Stromal cell of bone marrow (primary cell): ENCODE measurements at regions not wholly inside any gene's neighbourhood (a gene's known extent, or its start where the extent isn't known, plus 50 kb on each side); places are given as distances from the start of the nearest gene placed in this dataset.

Experiments used
- DNase-seq: peaks from one replicate; pipeline ENCODE4 v3.0.0-alpha.2; 2012; ENCODE audit warnings: low read depth

DNA sequence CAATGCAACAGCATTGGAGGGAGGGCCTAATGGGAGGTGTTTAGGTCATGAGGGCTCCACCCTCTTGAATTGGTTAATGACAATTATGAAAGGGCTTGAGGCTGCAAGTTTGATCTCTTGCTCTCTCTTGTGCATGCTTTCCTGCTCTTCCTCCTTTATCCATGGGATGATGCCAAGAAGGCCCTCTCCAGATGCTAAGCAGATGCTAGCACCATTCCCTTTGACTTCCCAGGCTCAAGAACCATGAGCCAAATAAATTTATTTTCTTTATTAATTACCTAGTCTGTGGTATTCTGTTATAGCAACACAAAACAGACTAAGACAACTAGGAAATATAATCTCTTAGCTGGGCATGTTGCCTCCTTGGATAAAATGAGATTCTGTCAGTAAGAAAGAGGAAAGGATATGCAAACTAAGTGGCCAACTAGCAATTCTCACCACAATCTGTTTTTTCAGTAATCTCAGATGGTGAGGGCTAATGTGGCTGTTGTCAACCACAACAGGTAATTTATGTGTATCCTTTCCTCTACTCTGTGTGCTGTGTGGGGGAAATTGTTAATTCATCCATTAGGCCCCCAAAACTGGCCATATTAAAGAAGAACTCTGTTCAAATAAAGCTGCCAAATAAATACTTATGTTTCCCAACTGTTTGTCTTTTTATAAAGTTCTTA lies 269.1 kb upstream of the CD180 start:
- no peak for DNase-seq

DNA sequence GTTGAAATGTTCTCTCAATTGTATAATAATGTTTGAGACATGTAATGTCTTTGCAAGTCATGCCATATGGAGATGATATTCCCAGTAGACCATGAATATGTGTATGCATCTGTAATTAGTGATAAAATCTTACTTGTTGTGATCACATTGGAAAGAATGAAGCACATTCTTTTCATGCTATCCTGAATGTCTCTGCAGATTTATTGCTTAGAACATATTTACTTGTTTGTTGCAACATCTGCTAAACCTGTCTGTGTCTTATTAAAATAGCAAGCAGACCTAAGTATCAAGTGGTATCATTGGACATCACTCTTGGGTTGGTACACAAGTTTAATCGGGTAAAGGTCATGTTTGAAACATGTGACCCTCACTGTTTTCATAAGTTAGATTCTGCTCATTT lies 265.5 kb upstream of the CD180 start:
- DNase-seq: no peak

DNA sequence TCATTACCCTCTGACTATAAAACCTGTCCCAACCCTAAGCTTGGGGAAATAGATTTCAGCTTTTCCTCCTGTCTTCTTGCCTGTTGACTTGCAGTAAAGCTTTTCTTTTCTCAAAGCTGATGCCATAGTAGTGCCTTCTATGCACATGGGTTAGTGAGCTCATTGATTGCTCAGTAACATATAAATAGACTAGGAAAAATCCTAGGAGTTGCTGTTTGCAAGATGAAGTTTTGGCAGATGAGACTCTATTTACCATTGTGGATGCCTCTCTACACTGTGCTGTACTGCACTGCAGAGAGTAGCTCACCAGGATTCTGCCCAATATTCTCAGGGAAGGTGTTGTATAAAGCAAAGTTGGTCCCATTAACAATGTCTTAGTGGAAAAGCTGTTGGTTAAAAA lies 262.7 kb upstream of the CD180 start:
- DNase-seq: no peak

DNA sequence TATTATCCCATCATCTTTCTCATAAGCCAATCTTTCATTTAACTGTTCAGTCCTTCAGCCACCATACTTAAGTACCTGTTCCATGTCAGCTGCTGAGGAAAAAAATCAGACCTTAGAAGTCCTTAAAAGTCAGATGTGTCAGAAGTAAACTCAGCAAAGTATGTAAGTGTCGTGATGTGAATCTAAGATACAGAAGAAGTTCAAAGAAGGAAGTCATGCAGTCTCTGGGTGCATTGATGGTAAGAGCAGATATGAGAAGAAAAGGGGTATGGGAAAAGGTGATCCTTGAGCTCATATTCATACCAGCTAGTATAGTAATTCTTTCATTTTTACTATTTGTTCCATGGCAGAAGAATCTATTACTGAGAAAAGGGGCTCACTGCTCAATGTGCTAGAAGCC lies 259.4 kb upstream of the CD180 start:
- DNase-seq: no peak

DNA sequence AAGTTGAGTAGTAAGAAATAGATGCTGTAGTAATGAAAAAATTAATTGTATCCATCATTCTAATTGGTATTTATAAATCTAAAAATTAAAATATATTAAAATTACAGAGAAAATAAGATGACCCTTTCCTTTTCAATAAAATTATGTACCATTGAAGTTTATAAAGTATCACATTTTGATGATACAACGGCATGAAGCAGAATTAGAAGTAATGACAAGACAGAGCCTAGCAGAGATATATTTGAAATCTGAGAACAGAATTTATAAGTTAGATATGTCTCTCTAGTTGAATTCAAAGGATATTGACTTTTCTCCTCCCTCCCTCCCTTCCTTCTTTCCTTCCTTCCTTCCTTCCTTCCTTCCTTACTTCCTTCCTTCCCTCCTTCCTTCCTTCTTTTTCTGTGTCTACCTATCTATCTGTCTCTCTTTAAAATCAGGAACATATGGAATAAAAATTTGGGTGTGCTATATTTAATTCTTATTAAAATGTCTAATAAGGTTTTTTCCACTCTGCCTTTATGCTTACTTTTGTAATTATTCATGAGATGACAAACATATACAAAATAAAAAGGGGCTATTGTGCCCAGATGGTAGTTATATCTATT lies 258.5 kb upstream of the CD180 start:
- DNase-seq: no peak

DNA sequence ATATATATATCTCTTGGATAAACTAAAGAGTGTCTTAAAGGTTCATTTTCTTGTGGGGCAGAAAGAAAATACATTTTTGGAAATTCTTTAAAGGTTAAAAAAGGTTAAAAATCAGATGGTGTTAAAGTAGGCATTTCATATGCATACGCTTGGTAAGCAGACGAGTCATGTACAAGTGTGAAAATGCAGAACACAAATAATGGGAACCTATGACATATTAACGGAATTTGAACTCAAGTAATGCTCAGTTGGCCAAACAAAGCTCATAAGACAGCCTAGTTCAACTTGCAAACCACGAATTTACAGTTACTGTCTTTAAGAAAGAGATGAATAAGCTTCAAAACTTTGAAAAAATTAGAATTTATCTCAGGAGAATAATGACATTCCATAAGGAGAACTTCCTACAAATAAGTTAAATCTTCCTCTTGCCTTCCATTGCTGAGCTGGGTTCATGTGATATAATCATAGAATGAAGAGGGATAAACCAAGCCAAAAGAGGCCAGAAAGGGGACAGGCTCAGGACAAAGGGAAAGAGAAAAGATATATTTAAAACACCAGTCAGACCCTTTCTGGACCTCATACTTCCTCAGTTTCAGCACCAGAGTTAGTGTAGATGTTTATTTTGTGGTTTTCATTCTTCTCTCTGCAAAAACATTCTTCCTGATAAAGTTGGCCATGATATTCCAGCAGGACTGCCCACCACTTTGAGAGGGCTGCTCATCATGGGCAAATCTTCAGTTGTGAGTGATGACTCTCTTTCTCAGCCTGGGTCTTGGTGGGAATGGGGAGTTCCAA lies 256.7 kb upstream of the CD180 start:
- no peak for DNase-seq

DNA sequence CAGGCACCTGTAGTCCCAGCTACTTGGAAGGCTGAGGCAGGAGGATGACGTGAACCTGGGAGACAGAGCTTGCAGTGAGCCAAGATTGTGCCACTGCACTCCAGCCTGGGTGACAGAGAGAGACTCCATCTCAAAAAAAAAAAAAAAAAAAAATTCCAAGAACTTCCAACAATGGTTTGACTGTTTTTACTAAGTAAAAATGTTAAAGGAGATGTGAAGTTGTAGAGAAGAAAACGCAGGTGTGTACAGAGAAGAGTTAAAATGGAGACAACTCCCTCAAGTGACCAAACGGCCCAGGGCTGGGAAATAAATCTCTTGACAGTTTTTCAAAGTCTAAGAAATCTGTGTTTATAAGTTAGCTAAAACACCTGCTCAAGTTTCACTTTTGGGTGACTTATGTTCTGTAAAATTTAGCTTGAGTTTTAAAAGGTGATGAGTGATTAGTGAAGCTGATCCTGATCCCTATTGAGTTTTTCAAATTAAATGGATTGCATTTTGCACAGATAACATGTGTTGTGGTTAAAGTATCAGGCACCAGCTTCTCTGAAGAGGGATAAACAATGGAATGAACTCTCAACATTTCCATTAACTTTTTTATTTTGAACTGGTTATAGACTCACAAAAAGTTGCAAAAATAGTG lies 255.2 kb upstream of the CD180 start:
- DNase-seq: no peak

DNA sequence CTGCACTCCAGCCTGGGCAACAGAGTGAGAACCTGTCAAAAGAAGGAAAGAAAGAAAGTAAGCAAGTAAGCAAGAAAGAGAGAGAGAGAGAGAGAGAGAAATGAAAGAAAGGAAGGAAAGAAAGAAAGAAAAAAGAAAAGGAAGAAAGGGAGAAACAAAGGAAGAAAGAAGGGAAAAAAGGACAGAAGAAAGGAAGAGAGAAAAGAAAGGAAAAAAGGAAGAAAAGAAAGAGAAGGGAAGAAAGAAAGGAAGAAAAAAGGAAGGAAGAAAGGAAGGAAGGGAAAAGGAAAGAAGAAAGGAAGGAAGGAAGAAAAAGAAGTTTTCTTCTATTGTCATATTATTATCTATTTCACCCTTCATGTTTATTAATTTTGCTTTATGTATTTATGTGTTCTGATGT lies 251.1 kb upstream of the CD180 start:
- no peak for DNase-seq

DNA sequence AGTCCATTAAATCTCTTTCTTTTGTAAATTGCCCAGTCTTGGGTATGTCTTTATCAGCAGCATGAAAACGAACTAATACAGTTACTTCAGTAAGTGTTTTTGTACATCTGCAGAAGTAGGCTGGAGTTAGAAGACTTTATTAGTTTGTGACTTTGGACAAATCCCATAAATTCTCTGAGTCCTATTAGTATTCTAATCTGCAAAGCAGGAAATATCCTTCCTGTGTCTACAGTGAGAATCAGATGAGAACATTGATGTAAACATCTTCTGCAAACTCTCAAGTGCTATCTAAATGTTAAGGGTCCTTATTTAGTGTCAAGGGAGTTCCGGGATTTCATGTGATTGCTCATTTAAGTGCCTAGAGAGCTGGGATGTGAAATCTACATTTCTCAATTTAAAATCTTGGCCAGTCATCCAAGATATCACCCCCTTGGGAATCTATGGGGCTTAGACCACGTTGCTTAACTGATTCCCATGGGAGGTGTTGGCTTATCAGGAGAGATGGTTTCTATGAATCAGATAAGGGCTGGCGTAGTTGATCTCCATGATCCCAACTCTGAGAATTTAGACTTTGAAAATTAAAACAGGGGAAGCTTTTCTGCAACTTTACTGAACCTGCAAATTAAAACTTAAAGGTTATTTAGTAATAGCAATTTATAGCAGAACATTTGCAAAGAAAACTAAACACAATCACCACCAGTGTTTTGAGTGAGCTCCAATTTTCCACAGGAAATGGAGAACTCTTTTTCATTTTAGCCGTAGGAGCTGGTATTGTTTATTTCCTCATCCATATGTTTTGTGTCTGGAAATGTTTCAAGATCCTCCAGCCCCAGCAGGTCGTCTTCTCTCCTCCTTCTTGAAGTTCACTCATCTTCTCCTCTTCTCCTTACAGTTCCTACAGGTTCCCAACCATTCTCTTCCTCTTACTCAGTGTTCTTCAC lies 241.6 kb upstream of the CD180 start:
- no peak for DNase-seq

DNA sequence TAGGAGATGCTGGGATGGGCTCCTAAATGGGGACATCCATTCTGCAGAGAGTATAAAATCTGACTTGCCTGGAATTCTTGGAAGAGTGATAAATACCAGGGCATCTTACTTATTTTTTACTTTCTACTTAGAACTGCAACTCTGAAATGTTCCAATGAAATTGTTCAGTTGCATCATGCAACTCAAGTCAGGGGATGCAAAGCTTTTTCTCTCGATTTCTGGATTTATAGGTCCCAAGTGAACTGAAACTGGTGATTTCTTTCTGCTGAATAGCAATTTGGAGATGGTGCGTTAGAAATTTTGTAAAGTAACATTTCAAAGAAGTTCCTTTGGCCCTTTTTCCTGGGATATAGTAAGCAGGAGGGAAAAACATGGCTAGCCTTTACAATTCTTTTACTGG lies 238.4 kb upstream of the CD180 start:
- no peak for DNase-seq

DNA sequence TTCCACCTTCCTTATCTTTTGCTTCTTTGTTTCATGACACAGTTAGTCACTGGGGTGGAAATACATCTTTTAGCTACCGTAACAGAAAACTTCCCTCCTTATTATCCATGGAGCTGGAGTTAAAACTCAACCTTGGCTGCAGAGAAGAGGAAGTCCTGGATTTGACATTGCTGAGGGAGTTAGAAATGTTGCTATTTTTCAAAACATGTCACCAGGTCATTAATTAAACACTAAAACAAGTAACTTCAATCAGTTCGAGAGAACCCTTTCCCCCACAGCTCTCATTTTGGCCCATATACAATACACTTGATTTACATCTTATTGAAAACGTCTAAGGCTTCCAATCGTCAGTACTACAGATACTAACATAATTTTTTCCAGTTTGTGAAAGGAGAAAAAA lies 237.9 kb upstream of the CD180 start:
- DNase-seq: no peak

DNA sequence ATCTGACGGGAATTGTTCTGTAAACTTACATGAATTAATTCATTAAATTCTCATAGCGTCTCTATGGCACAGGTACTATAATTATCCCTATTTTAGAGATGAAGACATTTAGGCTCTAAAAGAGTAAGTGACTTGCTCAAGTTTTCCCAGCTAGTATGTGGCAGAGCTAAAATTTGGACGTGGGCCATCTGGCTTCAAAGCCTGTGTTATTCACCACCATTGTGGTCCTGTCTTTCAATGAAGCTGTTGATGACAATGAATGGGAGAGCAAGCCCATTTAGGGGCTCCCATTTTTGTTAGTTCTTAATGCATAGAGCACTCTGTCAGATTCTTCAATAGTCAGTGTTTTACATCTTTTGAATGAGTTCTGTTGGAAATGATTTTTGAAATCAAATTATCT lies 236.0 kb upstream of the CD180 start:
- no peak for DNase-seq

DNA sequence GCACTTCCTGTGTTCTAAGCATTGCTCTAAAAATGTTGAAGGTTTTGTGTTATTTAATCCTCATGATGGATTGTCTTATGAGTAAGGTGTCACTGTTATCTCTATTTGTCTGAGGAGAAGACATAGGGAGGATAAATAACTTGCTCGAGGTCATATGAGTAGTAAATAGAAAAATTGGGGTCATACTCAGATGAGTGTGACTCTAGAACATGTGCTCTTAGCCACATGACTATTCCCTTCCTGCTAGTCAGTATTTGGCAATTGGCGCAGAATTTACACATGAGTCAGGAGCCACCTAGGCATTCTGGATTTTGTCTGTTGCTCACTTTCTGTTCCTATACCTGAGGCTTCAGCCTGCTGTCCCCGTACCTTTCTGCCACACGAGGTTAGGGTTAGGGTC lies 234.6 kb upstream of the CD180 start:
- no peak for DNase-seq

DNA sequence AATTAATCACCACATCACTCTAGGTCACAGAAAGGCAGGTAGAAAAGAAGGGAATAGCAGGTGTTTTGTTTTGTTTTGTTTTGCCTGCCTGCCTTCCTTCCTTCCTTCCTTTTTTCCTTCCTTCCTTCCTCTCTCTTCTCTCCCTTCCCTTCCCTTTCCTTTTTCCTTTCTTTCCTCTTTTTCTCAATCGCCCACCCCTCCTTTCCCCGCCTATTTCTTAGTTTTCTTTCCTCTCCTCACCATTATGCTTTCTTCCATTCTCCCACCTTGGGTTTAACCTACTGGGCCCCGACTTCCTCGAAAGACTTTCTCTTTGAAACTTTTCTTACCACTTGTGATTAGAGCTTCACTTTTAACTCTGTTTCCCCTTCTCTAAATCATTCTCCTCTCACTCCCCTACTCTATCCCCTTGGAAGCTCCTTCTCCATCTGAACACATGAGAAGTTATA lies 231.3 kb upstream of the CD180 start:
- DNase-seq: no peak

DNA sequence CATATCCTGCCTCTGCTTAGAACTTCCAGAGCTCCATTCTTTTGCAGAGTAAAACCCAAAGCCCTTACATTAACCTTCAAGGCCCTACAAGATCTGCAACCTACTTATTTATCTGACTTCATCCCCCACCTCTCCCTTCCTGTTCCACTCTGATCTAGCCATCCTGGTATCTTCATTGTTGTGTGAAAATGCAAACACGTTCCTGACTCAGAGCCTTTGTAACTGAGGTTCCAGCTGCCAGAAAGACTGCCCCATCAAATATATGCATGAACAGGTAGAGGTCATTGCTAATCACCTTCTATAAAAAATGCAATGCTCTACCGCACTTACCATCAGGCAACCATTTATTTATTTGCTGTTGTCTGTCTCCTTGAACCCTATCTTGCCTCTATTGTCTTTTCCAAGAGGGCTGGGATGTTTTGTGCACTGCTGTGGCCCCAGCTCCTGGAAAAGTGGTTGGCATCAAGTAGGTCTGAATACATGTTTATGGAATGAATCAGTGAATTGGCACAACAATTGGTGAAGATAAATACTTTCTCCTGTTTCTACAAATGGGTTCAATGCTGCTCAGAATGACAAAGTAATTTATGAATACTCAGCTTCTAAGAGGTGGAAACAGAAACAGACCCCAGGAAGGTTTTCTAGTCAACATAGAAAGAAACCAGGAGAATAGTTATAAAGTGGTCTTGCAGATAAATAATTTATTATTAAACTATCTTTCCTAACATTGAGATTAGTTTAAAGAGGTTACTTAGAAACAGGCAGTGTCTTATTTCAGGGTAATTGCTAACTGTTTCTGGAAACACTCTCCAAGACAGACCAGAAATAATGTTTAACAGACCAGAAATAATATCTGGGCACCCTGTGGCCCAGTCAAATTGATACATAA lies 230.6 kb upstream of the CD180 start:
- no peak for DNase-seq

DNA sequence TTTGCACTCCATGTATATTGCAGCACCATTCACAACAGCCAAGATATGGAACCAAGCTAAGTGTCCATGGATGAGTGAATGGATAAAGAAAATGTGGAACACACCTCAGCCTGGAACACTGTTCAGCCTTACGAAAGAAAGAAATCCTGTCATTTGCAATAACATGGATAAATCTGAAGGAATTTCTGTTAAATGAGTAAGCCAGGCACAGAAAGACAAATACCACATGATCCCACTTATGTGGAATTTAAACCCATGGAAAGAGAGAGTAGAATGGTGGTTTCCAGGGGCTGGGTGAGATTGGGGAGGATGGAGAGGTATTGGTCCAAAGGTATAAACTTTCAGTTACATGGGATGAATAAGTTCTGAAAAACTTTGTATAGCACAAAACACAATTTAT lies 228.9 kb upstream of the CD180 start:
- no peak for DNase-seq

DNA sequence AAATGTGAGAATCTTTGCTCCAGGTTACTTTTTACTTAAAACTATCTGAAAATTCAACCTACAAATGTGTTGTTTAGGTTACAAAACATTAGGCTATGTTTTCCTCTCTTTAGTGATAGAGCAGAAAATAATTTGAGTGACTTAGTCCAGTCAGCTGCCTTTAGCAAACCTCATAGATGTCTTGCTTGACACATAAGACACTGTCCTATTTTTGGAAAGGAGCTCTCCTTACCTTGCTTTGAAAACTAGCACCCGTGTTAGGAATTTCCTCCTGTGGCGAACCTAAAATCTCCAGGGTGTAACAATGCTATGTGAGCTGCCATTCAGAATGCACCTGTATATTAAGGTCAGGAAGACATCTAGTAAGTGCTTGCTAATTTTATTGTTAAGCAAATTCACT lies 221.2 kb upstream of the CD180 start:
- no peak for DNase-seq

DNA sequence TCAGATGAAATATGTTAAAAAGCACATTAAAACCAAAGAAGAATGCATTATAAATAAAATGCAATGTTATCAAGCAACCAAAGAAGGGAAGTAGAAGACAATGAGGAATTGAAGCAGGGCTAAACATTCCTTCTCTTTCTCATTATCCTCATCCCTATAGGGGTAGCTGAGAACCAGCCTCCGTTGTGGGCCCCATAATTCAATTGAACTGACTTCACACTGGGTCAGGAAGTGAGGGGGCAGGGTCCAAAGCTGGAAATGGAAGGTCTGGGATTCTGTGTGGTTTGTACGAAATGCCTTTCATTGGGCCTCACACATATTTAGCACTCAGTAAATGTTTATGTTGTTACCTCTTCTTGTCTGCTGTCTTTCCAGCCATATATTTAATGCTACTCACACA lies 220.4 kb upstream of the CD180 start:
- DNase-seq: no peak

DNA sequence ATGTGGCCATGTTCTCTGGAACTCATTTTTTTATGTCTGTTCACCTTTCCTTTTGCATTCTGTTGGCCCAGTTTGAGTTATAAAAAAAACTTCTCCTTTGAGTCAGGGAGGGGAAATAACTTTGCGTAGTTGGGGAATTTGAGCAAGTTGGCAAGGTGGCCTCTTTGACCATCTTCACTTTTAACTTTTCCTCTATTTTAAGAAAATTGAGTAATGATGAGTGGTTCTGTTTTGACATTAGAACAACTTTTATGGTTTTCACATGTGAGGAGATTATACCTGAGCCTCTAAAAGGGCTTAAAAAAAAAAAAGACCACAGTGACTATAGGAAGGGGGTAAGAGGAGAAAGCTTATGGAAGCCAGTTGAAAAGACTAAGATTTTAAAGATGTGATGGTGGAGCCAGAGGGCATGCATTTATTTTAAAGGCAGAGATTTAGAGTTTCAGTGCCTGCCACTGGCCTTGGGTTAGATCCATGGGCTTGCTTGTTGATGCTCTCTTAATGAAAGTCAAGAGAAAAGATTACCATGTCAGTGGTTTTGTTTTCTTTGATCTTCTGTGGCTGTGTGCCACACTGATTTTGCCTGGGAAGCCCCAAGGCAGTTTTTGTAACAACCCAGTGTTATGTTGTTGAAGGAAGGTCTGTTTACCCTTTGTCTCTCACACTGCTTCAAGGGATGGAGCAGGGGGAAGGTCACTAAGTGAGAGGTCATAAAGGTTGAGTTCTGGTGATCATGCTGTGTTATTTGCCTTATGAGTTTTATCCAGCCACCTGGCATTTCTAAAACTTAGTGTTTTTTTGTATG lies 219.7 kb upstream of the CD180 start:
- no peak for DNase-seq

DNA sequence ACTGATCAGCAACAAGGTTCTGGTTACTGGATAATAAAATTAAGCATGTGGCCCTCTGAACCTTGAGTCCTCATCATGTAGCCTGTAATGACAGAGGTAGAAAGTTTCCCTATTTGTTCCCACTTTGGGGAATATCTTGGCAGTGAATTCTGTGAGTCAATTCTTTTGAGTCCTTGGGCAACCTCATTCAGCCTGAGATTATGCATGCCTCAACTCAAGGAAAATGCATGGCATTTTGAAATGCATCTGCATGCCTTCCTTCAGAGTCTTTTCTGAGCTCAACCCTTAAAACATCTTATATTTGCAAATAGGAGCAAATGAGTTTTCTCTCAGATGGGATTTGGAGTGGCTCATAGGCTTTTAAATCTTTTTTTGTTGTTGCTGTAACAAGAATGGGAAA lies 218.1 kb upstream of the CD180 start:
- DNase-seq: no peak
